ENCODE measurements at regions not wholly inside any gene's neighbourhood (a gene's known extent, or its start where the extent isn't known, plus 50 kb on each side); places are given as distances from the start of the nearest gene placed in this dataset.

GRCh38 chr10:107492389-107492788, 327.9 kb upstream of the SORCS1 start:
- Histone ChIP-seq H3K4me1 (ENCODE audit: insufficient read depth, low read length) (no peaks in the 10 kb centered on the region), H3K27me3 (ENCODE audit: insufficient read depth, low read length) (no peaks in the 10 kb centered on the region), H3K23me2 (ENCODE audit: insufficient read length, low read depth, low read length, poor library complexity, severe bottlenecking) (no peaks in the 10 kb centered on the region), H2BK12ac (ENCODE audit: insufficient read length, low read depth, low read length) (no peak overlapping the region), H4K20me1 (ENCODE audit: control insufficient read depth, insufficient read depth, insufficient read length) (no peaks in the 10 kb centered on the region), H3K9me3 (ENCODE audit: control insufficient read depth, low read depth, low read length) (no peaks in the 10 kb centered on the region), H2AFZ (ENCODE audit: low read length) (no peak overlapping the region), H4K8ac (replicated peaks; ENCODE audit: insufficient read length, low read depth, low read length) (no peak overlapping the region), H3K27ac (ENCODE audit: insufficient read length, low read depth, low read length) (no peak overlapping the region), H4K5ac (ENCODE audit: insufficient read length, low read depth, low read length) (no peak overlapping the region), H3K14ac (ENCODE audit: insufficient read depth, low read length) (no peak overlapping the region), H2BK15ac (ENCODE audit: low read depth, low read length) (no peak overlapping the region), H3K79me1 (ENCODE audit: insufficient read depth, low read depth, low read length, poor library complexity, severe bottlenecking) (no peaks in the 10 kb centered on the region), H3K79me2 (ENCODE audit: insufficient read depth, low read length) (no peaks in the 10 kb centered on the region), H3K4ac (ENCODE audit: low read depth, low read length) (no peak overlapping the region), H2BK120ac (ENCODE audit: low read depth, low read length, poor library complexity, severe bottlenecking) (no peak overlapping the region), H3K4me2 (ENCODE audit: insufficient read depth, insufficient read length, low read length) (no peak overlapping the region), H2BK20ac (ENCODE audit: low read depth, low read length, poor library complexity, severe bottlenecking) (no peak overlapping the region), H3K9ac (ENCODE audit: extremely low read depth, insufficient read length, low read length) (no peak overlapping the region), H4K91ac (ENCODE audit: insufficient read length, low read depth, low read length) (no peak overlapping the region), H2AK5ac (ENCODE audit: insufficient read length, low read length) (no peak overlapping the region), H3K18ac (ENCODE audit: insufficient read length, low read depth, low read length) (no peak overlapping the region), H3K23ac (ENCODE audit: insufficient read length, low read depth, low read length) (no peak overlapping the region), H2BK5ac (ENCODE audit: insufficient read length, low read length) (no peak overlapping the region), H3K56ac (ENCODE audit: insufficient read length, low read depth, low read length) (no peak overlapping the region), H3T11ph (ENCODE audit: low read length) (no peak overlapping the region)
- TF ChIP-seq, protein P1, sequence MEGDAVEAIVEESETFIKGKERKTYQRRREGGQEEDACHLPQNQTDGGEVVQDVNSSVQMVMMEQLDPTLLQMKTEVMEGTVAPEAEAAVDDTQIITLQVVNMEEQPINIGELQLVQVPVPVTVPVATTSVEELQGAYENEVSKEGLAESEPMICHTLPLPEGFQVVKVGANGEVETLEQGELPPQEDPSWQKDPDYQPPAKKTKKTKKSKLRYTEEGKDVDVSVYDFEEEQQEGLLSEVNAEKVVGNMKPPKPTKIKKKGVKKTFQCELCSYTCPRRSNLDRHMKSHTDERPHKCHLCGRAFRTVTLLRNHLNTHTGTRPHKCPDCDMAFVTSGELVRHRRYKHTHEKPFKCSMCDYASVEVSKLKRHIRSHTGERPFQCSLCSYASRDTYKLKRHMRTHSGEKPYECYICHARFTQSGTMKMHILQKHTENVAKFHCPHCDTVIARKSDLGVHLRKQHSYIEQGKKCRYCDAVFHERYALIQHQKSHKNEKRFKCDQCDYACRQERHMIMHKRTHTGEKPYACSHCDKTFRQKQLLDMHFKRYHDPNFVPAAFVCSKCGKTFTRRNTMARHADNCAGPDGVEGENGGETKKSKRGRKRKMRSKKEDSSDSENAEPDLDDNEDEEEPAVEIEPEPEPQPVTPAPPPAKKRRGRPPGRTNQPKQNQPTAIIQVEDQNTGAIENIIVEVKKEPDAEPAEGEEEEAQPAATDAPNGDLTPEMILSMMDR (conservative IDR thresholded peaks at IDR 0.05), result no peak
- no peak for DNase-seq
- Mint-ChIP-seq H3K9me3 (no peaks in the 10 kb centered on the region), H3K27ac (no peak overlapping the region; a peak in 1 of 7 replicates), H3K4me1 (no peaks in the 10 kb centered on the region), H3K36me3 (ENCODE audit: insufficient read depth in 1 of 3, low read depth in 3 of 3) (no peaks in the 10 kb centered on the region), H3K4me3 (no peak overlapping the region), H3K27me3 (ENCODE audit: low read depth) (no peaks in the 10 kb centered on the region)
- WGBS (ENCODE audit: extremely low coverage, insufficient read length, low lambda C conversion rate), result no CpG with 5 or more reads among the region's 1 CpG

All from H9 (cell line).